ENCODE measurements at regions not wholly inside any gene's neighbourhood (a gene's known extent, or its start where the extent isn't known, plus 50 kb on each side); places are given as distances from the start of the nearest gene placed in this dataset.
"Not testable (repeated sequence)": the region's sequence is repeated elsewhere in the genome, so short reads cannot be mapped to it uniquely, and the experiment has no call there.

GRCh38 chr7:125181569-125182267, 252.1 kb upstream of the POT1 start:
- not testable (repeated sequence) for TF ChIP-seq CTCF (IDR thresholded peaks at IDR 0.05; ENCODE audit: insufficient read depth, low read length, poor library complexity, severe bottlenecking); EZH2phosphoT487 (conservative IDR thresholded peaks at IDR 0.05; ENCODE audit: low read length)
